PC-9 (cell line): ENCODE measurements at regions not wholly inside any gene's neighbourhood (a gene's known extent, or its start where the extent isn't known, plus 50 kb on each side); places are given as distances from the start of the nearest gene placed in this dataset.
"Not testable (repeated sequence)": the region's sequence is repeated elsewhere in the genome, so short reads cannot be mapped to it uniquely, and the experiment has no call there.

Experiments used
- BruUV-seq: library from RNA; stranded (reverse); fragments of 400-500 nt; replicated peaks from 2 replicates; lab custom pipeline; 2021; lab: Mats Ljungman, UMichigan
- CTCF ChIA-PET: fragments of 300-600 bp; sonication (Branson Sonifier 250); formaldehyde crosslinking; loops from one replicate; lab custom pipeline; 2022; ENCODE audit warnings: antibody characterized with exemption; lab: Charles Lee
- POLR2A ChIA-PET: fragments of 300-600 bp; sonication (Branson Sonifier 250); formaldehyde crosslinking; loops from one replicate; lab custom pipeline; 2022; ENCODE audit warnings: antibody characterized with exemption; ENCODE audit not compliant: unreplicated experiment; lab: Charles Lee
- DNase-seq, 2 experiments: peaks; one replicate each; pipeline versions ENCODE4 v3.0.0 to v3.0.0-alpha.2; 2015 to 2022; ENCODE audit warnings: mixed read lengths in 1 of 2
- H2AFZ ChIP-seq: fragments of 200-600 bp; sonication (generic); 2 replicates; pipeline ENCODE4 v1.8.1; 2017; ENCODE audit warnings: antibody characterized with exemption
- H3F3A ChIP-seq: fragments of 200-600 bp; sonication (generic); 2 replicates; pipeline ENCODE4 v1.8.1; 2017; ENCODE audit warnings: antibody characterized with exemption, mild to moderate bottlenecking, low read depth; ENCODE audit not compliant: insufficient read depth
- H3K27ac ChIP-seq: fragments of 200-600 bp; sonication (generic); 2 replicates; pipeline ENCODE4 v1.6.1; 2016; ENCODE audit warnings: mixed run types
- H3K27me3 ChIP-seq: fragments of 200-600 bp; sonication (generic); 2 replicates; pipeline ENCODE4 v1.6.1; 2016; ENCODE audit warnings: low read depth, mixed run types; ENCODE audit not compliant: insufficient read depth
- H3K36me3 ChIP-seq: fragments of 200-600 bp; sonication (generic); 2 replicates; pipeline ENCODE4 v1.6.1; 2016; ENCODE audit warnings: low read depth, mixed run types
- H3K4me1 ChIP-seq: fragments of 200-600 bp; sonication (generic); replicated peaks from 2 replicates; pipeline ENCODE4 v1.6.1; 2016; ENCODE audit warnings: mixed run types; ENCODE audit not compliant: insufficient read depth
- H3K4me2 ChIP-seq: fragments of 200-600 bp; sonication (generic); 2 replicates; pipeline ENCODE4 v1.6.1; 2017; ENCODE audit warnings: mixed run types
- H3K4me3 ChIP-seq: fragments of 200-600 bp; sonication (generic); 2 replicates; pipeline ENCODE4 v1.6.1; 2016; ENCODE audit warnings: mixed run types
- H3K79me2 ChIP-seq: fragments of 200-600 bp; sonication (generic); 2 replicates; pipeline ENCODE4 v1.6.1; 2017; ENCODE audit warnings: low read depth, mixed run types
- H3K9me2 ChIP-seq: fragments of 200-600 bp; sonication (generic); 2 replicates; pipeline ENCODE4 v1.8.1; 2017; ENCODE audit warnings: mild to moderate bottlenecking; ENCODE audit not compliant: insufficient read depth
- H3K9me3 ChIP-seq: fragments of 200-600 bp; sonication (generic); 2 replicates; pipeline ENCODE4 v1.8.1; 2016; ENCODE audit warnings: low read depth; ENCODE audit not compliant: insufficient read depth
- H4K20me1 ChIP-seq: fragments of 200-600 bp; sonication (generic); 2 replicates; pipeline ENCODE4 v1.8.1; 2017; ENCODE audit not compliant: insufficient read depth
- CTCF ChIP-seq: fragments of 200-600 bp; sonication (generic); conservative IDR thresholded peaks from 2 replicates; pipeline ENCODE4 v1.6.1; 2017; ENCODE audit warnings: mixed run types, antibody characterized with exemption, mild to moderate bottlenecking, moderate library complexity
- EZH2 ChIP-seq: fragments of 200-600 bp; sonication (generic); IDR thresholded peaks from 2 replicates; pipeline ENCODE4 v1.8.0; 2017; ENCODE audit warnings: antibody characterized with exemption, low read depth
- intact Hi-C: fragments of 100-400 bp; cut with micrococcal nuclease; formaldehyde crosslinking; loops from one replicate; pipeline ENCODE4 v1.10.0; 2022; ENCODE audit not compliant: unreplicated experiment

GRCh38 chr21:15453261-15453660, 276.5 kb upstream of the USP25 start:
- POLR2A ChIA-PET = no interaction called here
- TF ChIP-seq CTCF = no peak
- TF ChIP-seq EZH2 = no peak
- intact Hi-C loops = no loop called here

GRCh38 chr21:15453785-15454184, 276.0 kb upstream of the USP25 start:
- intact Hi-C loops, BruUV-seq, POLR2A ChIA-PET: not testable (repeated sequence)

More at GRCh38 chr21:15453261-15453660, 276.5 kb upstream of the USP25 start:
- H3K27me3 ChIP-seq = no peaks in the 10 kb centered on the region
- no peaks in the 10 kb centered on the region for H3F3A ChIP-seq
- H3K36me3 ChIP-seq = no peaks in the 10 kb centered on the region
- H3K9me2 ChIP-seq = no peaks in the 10 kb centered on the region
- no TSS peak for BruUV-seq
- no peak for DNase-seq
- no peaks in the 10 kb centered on the region for H3K4me1 ChIP-seq
- no peak overlapping the region for H2AFZ ChIP-seq
- no peaks in the 10 kb centered on the region for H3K79me2 ChIP-seq
- no peak overlapping the region for H3K4me2 ChIP-seq
- no peak overlapping the region for H3K27ac ChIP-seq
- CTCF ChIA-PET = no interaction called here
- no peaks in the 10 kb centered on the region for H4K20me1 ChIP-seq
- no peaks in the 10 kb centered on the region for H3K9me3 ChIP-seq
- no peak overlapping the region for H3K4me3 ChIP-seq

GRCh38 chr21:15454931-15455330, 274.9 kb upstream of the USP25 start:
- H3F3A ChIP-seq, H3K9me3 ChIP-seq, H3K79me2 ChIP-seq, DNase-seq, H3K4me3 ChIP-seq, H3K27me3 ChIP-seq, H3K36me3 ChIP-seq, H2AFZ ChIP-seq, CTCF ChIA-PET, H3K27ac ChIP-seq, intact Hi-C loops, BruUV-seq, H4K20me1 ChIP-seq, H3K9me2 ChIP-seq, H3K4me2 ChIP-seq, POLR2A ChIA-PET, H3K4me1 ChIP-seq: not testable (repeated sequence)

More at GRCh38 chr21:15453785-15454184, 276.0 kb upstream of the USP25 start:
- CTCF ChIA-PET, H3K4me1 ChIP-seq, H3K79me2 ChIP-seq, H2AFZ ChIP-seq, DNase-seq, H3K4me3 ChIP-seq, H3F3A ChIP-seq, H3K9me2 ChIP-seq, H4K20me1 ChIP-seq, H3K9me3 ChIP-seq, H3K36me3 ChIP-seq, H3K27me3 ChIP-seq, H3K27ac ChIP-seq, H3K4me2 ChIP-seq: not testable (repeated sequence)

GRCh38 chr21:15455819-15456462, 273.8 kb upstream of the USP25 start:
- H3F3A ChIP-seq = no peaks in the 10 kb centered on the region
- no peaks in the 10 kb centered on the region for H3K9me2 ChIP-seq
- POLR2A ChIA-PET = interaction anchor here (0.6 to 0.8 kb wide), 2 partner anchors 17 to 579 kb away, joined by 3 to 6 read pairs; no protein-coding TSS in a partner anchor
- no TSS peak for BruUV-seq
- no peaks in the 10 kb centered on the region for H3K27me3 ChIP-seq
- TF ChIP-seq CTCF = no peak
- no peak for TF ChIP-seq EZH2
- H3K79me2 ChIP-seq = no peaks in the 10 kb centered on the region
- CTCF ChIA-PET = no interaction called here
- no peaks in the 10 kb centered on the region for H4K20me1 ChIP-seq
- no peak for DNase-seq
- no peaks in the 10 kb centered on the region for H3K9me3 ChIP-seq
- H3K27ac ChIP-seq = no peak overlapping the region
- intact Hi-C loops = no loop called here
- H2AFZ ChIP-seq = no peak overlapping the region
- H3K4me3 ChIP-seq = no peak overlapping the region
- H3K4me1 ChIP-seq = no peaks in the 10 kb centered on the region
- no peak overlapping the region for H3K4me2 ChIP-seq
- H3K36me3 ChIP-seq = no peaks in the 10 kb centered on the region
